ENCODE measurements at regions not wholly inside any gene's neighbourhood (a gene's known extent, or its start where the extent isn't known, plus 50 kb on each side); places are given as distances from the start of the nearest gene placed in this dataset.
"Not testable (repeated sequence)": the region's sequence is repeated elsewhere in the genome, so short reads cannot be mapped to it uniquely, and the experiment has no call there.

- Histone ChIP-seq H3K9ac (ENCODE audit: low read depth in 1 of 3, low read length in 3 of 3) (peak overlapping the region in 2 of 3 donors; percentile 37 to 74), H3K9me3 (ENCODE audit: control insufficient read depth in 3 of 3, low read length in 3 of 3) (no peaks in the 10 kb centered on the region), H3K4me3 (ENCODE audit: low read length in 3 of 3) (peak overlapping the region; percentile 69 to 77 (median 75)), H3K4me1 (ENCODE audit: control insufficient read depth in 3 of 3, insufficient read depth in 3 of 3, low read length in 3 of 3) (peaks cover 10 to 12% (median 10%) of the 10 kb centered on the region in 3 donors), H3K27me3 (ENCODE audit: control insufficient read depth in 3 of 3, insufficient read depth in 3 of 3, low read length in 3 of 3) (no peaks in the 10 kb centered on the region), H3K36me3 (ENCODE audit: control insufficient read depth in 3 of 3, insufficient read depth in 3 of 3, low read length in 3 of 3) (no peaks in the 10 kb centered on the region), H3K27ac (ENCODE audit: low read depth, low read length) (peak overlapping the region; percentile 66)
Measured at GRCh38 chr14:89700801-89701200, 253.7 kb downstream of the EFCAB11 start.

GRCh38 chr14:89699071-89699470 lies 255.5 kb downstream of the EFCAB11 start:
- Histone ChIP-seq H3K9me3 (ENCODE audit: control insufficient read depth in 3 of 3, low read length in 3 of 3) (no peaks in the 10 kb centered on the region), H3K4me1 (ENCODE audit: control insufficient read depth in 3 of 3, insufficient read depth in 3 of 3, low read length in 3 of 3) (peaks cover 10 to 12% (median 10%) of the 10 kb centered on the region in 3 donors), H3K36me3 (ENCODE audit: control insufficient read depth in 3 of 3, insufficient read depth in 3 of 3, low read length in 3 of 3) (no peaks in the 10 kb centered on the region), H3K27me3 (ENCODE audit: control insufficient read depth in 3 of 3, insufficient read depth in 3 of 3, low read length in 3 of 3) (no peaks in the 10 kb centered on the region), H3K9ac (ENCODE audit: low read depth in 1 of 3, low read length in 3 of 3) (no peak overlapping the region), H3K27ac (ENCODE audit: low read depth, low read length) (no peak overlapping the region), H3K4me3 (ENCODE audit: low read length in 3 of 3) (no peak overlapping the region)

- no peak overlapping the region for H3K4me3 ChIP-seq (ENCODE audit: low read length in 3 of 3)
- H3K27ac ChIP-seq (ENCODE audit: low read depth, low read length), result no peak overlapping the region
- H3K9ac ChIP-seq (ENCODE audit: low read depth in 1 of 3, low read length in 3 of 3), result no peak overlapping the region
- H3K9me3 ChIP-seq (ENCODE audit: control insufficient read depth in 3 of 3, low read length in 3 of 3), result no peaks in the 10 kb centered on the region
- no peaks in the 10 kb centered on the region for H3K27me3 ChIP-seq (ENCODE audit: control insufficient read depth in 3 of 3, insufficient read depth in 3 of 3, low read length in 3 of 3)
- peaks cover 8 to 12% (median 10%) of the 10 kb centered on the region in 3 donors for H3K4me1 ChIP-seq (ENCODE audit: control insufficient read depth in 3 of 3, insufficient read depth in 3 of 3, low read length in 3 of 3)
- no peaks in the 10 kb centered on the region for H3K36me3 ChIP-seq (ENCODE audit: control insufficient read depth in 3 of 3, insufficient read depth in 3 of 3, low read length in 3 of 3)
Measured at GRCh38 chr14:89697281-89698060, 257.1 kb downstream of the EFCAB11 start.

- Histone ChIP-seq H3K9ac (ENCODE audit: low read depth in 1 of 3, low read length in 3 of 3) (no peak overlapping the region), H3K27ac (ENCODE audit: low read depth, low read length) (no peak overlapping the region), H3K36me3 (ENCODE audit: control insufficient read depth in 3 of 3, insufficient read depth in 3 of 3, low read length in 3 of 3) (no peaks in the 10 kb centered on the region), H3K4me3 (ENCODE audit: low read length in 3 of 3) (no peak overlapping the region), H3K9me3 (ENCODE audit: control insufficient read depth in 3 of 3, low read length in 3 of 3) (no peaks in the 10 kb centered on the region), H3K27me3 (ENCODE audit: control insufficient read depth in 3 of 3, insufficient read depth in 3 of 3, low read length in 3 of 3) (no peaks in the 10 kb centered on the region), H3K4me1 (ENCODE audit: control insufficient read depth in 3 of 3, insufficient read depth in 3 of 3, low read length in 3 of 3) (peaks cover 0 to 2% (median 0%) of the 10 kb centered on the region in 3 donors)
Measured at GRCh38 chr14:89695846-89696245, 258.7 kb downstream of the EFCAB11 start.

GRCh38 chr14:89690139-89690538 lies 264.4 kb downstream of the EFCAB11 start:
- H3K4me1 ChIP-seq (ENCODE audit: control insufficient read depth in 3 of 3, insufficient read depth in 3 of 3, low read length in 3 of 3), result no peaks in the 10 kb centered on the region
- H3K27ac ChIP-seq (ENCODE audit: low read depth, low read length), result no peak overlapping the region
- no peak overlapping the region for H3K4me3 ChIP-seq (ENCODE audit: low read length in 3 of 3)
- H3K36me3 ChIP-seq (ENCODE audit: control insufficient read depth in 3 of 3, insufficient read depth in 3 of 3, low read length in 3 of 3), result no peaks in the 10 kb centered on the region
- no peak overlapping the region for H3K9ac ChIP-seq (ENCODE audit: low read depth in 1 of 3, low read length in 3 of 3)
- no peaks in the 10 kb centered on the region for H3K27me3 ChIP-seq (ENCODE audit: control insufficient read depth in 3 of 3, insufficient read depth in 3 of 3, low read length in 3 of 3)
- no peaks in the 10 kb centered on the region for H3K9me3 ChIP-seq (ENCODE audit: control insufficient read depth in 3 of 3, low read length in 3 of 3)

GRCh38 chr14:89689711-89690110 lies 264.8 kb downstream of the EFCAB11 start:
- not testable (repeated sequence) for H3K4me3 ChIP-seq (ENCODE audit: low read length in 3 of 3); H3K9me3 ChIP-seq (ENCODE audit: control insufficient read depth in 3 of 3, low read length in 3 of 3); H3K9ac ChIP-seq (ENCODE audit: low read depth in 1 of 3, low read length in 3 of 3); H3K27me3 ChIP-seq (ENCODE audit: control insufficient read depth in 3 of 3, insufficient read depth in 3 of 3, low read length in 3 of 3); H3K4me1 ChIP-seq (ENCODE audit: control insufficient read depth in 3 of 3, insufficient read depth in 3 of 3, low read length in 3 of 3); H3K36me3 ChIP-seq (ENCODE audit: control insufficient read depth in 3 of 3, insufficient read depth in 3 of 3, low read length in 3 of 3); H3K27ac ChIP-seq (ENCODE audit: low read depth, low read length)

GRCh38 chr14:89688507-89689211 lies 265.9 kb downstream of the EFCAB11 start:
- H3K27ac ChIP-seq (ENCODE audit: low read depth, low read length), result no peak overlapping the region
- H3K4me3 ChIP-seq (ENCODE audit: low read length in 3 of 3), result no peak overlapping the region
- no peaks in the 10 kb centered on the region for H3K9me3 ChIP-seq (ENCODE audit: control insufficient read depth in 3 of 3, low read length in 3 of 3)
- H3K36me3 ChIP-seq (ENCODE audit: control insufficient read depth in 3 of 3, insufficient read depth in 3 of 3, low read length in 3 of 3), result no peaks in the 10 kb centered on the region
- no peak overlapping the region for H3K9ac ChIP-seq (ENCODE audit: low read depth in 1 of 3, low read length in 3 of 3)
- H3K27me3 ChIP-seq (ENCODE audit: control insufficient read depth in 3 of 3, insufficient read depth in 3 of 3, low read length in 3 of 3), result no peaks in the 10 kb centered on the region
- H3K4me1 ChIP-seq (ENCODE audit: control insufficient read depth in 3 of 3, insufficient read depth in 3 of 3, low read length in 3 of 3), result no peaks in the 10 kb centered on the region

GRCh38 chr14:89687129-89687528 lies 267.4 kb downstream of the EFCAB11 start:
- H3K4me3 ChIP-seq (ENCODE audit: low read length in 3 of 3); H3K4me1 ChIP-seq (ENCODE audit: control insufficient read depth in 3 of 3, insufficient read depth in 3 of 3, low read length in 3 of 3); H3K9ac ChIP-seq (ENCODE audit: low read depth in 1 of 3, low read length in 3 of 3); H3K27me3 ChIP-seq (ENCODE audit: control insufficient read depth in 3 of 3, insufficient read depth in 3 of 3, low read length in 3 of 3); H3K9me3 ChIP-seq (ENCODE audit: control insufficient read depth in 3 of 3, low read length in 3 of 3); H3K36me3 ChIP-seq (ENCODE audit: control insufficient read depth in 3 of 3, insufficient read depth in 3 of 3, low read length in 3 of 3); H3K27ac ChIP-seq (ENCODE audit: low read depth, low read length): not testable (repeated sequence)

- H3K36me3 ChIP-seq (ENCODE audit: control insufficient read depth in 3 of 3, insufficient read depth in 3 of 3, low read length in 3 of 3), result no peaks in the 10 kb centered on the region
- H3K4me1 ChIP-seq (ENCODE audit: control insufficient read depth in 3 of 3, insufficient read depth in 3 of 3, low read length in 3 of 3), result no peaks in the 10 kb centered on the region
- no peaks in the 10 kb centered on the region for H3K9me3 ChIP-seq (ENCODE audit: control insufficient read depth in 3 of 3, low read length in 3 of 3)
- no peak overlapping the region for H3K9ac ChIP-seq (ENCODE audit: low read depth in 1 of 3, low read length in 3 of 3)
- H3K27me3 ChIP-seq (ENCODE audit: control insufficient read depth in 3 of 3, insufficient read depth in 3 of 3, low read length in 3 of 3), result no peaks in the 10 kb centered on the region
- no peak overlapping the region for H3K4me3 ChIP-seq (ENCODE audit: low read length in 3 of 3)
- H3K27ac ChIP-seq (ENCODE audit: low read depth, low read length), result no peak overlapping the region
Measured at GRCh38 chr14:89684139-89684538, 267.1 kb upstream of the FOXN3 start.
